Stimulated activated CD8-positive, alpha-beta memory T cell treated with anti-CD3 and anti-CD28 coated beads, Interleukin-7, amount 100 ng/mL, for 4 hours (primary cell): ENCODE measurements at regions not wholly inside any gene's neighbourhood (a gene's known extent, or its start where the extent isn't known, plus 50 kb on each side); places are given as distances from the start of the nearest gene placed in this dataset.
"Not testable (repeated sequence)": the region's sequence is repeated elsewhere in the genome, so short reads cannot be mapped to it uniquely, and the experiment has no call there.

Source experiments
- DNase-seq, 2 donors: peaks; one replicate each; pipeline ENCODE4 v3.0.0-alpha.2; 2020; ENCODE audit warnings: low read depth in 2 of 2

- DNase-seq, result no peak
Observed at GRCh38 chr6:27591699-27592480, 119.0 kb upstream of the ZNF184 start.

GRCh38 chr6:27585316-27585715 is 112.4 kb upstream of the ZNF184 start:
- not testable (repeated sequence) for DNase-seq

- no peak for DNase-seq
Observed at GRCh38 chr6:27584326-27584725, 111.4 kb upstream of the ZNF184 start.

- DNase-seq, result no peak
Observed at GRCh38 chr6:27582928-27583725, 110.2 kb upstream of the ZNF184 start.

- DNase-seq, result no peak
Observed at GRCh38 chr6:27579973-27580372, 107.1 kb upstream of the ZNF184 start.

- DNase-seq, result no peak
Observed at GRCh38 chr6:27577922-27578321, 105.0 kb upstream of the ZNF184 start.

GRCh38 chr6:27575594-27576361 is 102.9 kb upstream of the ZNF184 start:
- no peak for DNase-seq

- DNase-seq, result no peak
Observed at GRCh38 chr6:27568226-27568897, 95.5 kb upstream of the ZNF184 start.

GRCh38 chr6:27565839-27566779 is 93.2 kb upstream of the ZNF184 start:
- DNase-seq, result no peak

- no peak for DNase-seq
Observed at GRCh38 chr6:27562027-27562410, 89.1 kb upstream of the ZNF184 start.

- no peak for DNase-seq
Observed at GRCh38 chr6:27558028-27558724, 85.3 kb upstream of the ZNF184 start.

- DNase-seq, result no peak
Observed at GRCh38 chr6:27556406-27556805, 83.5 kb upstream of the ZNF184 start.

- DNase-seq, result no peak
Observed at GRCh38 chr6:27553123-27553904, 80.4 kb upstream of the ZNF184 start.

GRCh38 chr6:27551607-27552006 is 78.7 kb upstream of the ZNF184 start:
- DNase-seq, result no peak

- no peak for DNase-seq
Observed at GRCh38 chr6:27550692-27551091, 77.8 kb upstream of the ZNF184 start.

- DNase-seq, result not testable (repeated sequence)
Observed at GRCh38 chr6:27549241-27549598, 76.3 kb upstream of the ZNF184 start.

- DNase-seq, result no peak
Observed at GRCh38 chr6:27547157-27548075, 74.5 kb upstream of the ZNF184 start.

GRCh38 chr6:27546522-27546921 is 73.6 kb upstream of the ZNF184 start:
- no peak for DNase-seq
